CD4-positive, alpha-beta T cell treated with Interleukin-4 for 1 hour (primary cell): ENCODE measurements at regions not wholly inside any gene's neighbourhood (a gene's known extent, or its start where the extent isn't known, plus 50 kb on each side); places are given as distances from the start of the nearest gene placed in this dataset.
"Not testable (repeated sequence)": the region's sequence is repeated elsewhere in the genome, so short reads cannot be mapped to it uniquely, and the experiment has no call there.

ENCODE experiments used
- DNase-seq, 2 donors: peaks; one replicate each; pipeline ENCODE4 v3.0.0-alpha.2; 2020 to 2022

GRCh38 chr3:144480416-144480919 lies 508.8 kb downstream of the DIPK2A start:
- no peak for DNase-seq

GRCh38 chr3:144482876-144483275 lies 511.3 kb downstream of the DIPK2A start:
- no peak for DNase-seq

DNA sequence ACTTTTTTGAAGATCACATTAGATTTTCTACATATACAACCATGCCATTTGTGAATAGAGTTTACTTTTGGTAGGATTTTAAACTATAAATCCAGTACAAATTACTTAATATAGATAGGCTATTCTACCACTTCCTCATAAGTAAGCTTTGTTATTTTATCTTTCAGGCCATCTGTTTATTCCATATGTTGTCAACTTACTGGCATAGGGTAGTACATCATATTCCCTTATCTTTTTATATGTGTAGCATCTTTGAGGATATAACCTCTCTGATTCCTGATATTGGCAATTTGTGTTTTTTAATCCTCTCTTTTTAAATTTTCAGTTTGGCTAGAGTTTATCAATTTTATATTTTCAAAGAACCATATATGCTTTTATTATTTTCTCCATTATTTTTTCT lies 515.4 kb downstream of the DIPK2A start:
- DNase-seq = no peak

- no peak for DNase-seq
Measured at GRCh38 chr3:144488927-144489326, 517.3 kb downstream of the DIPK2A start.

GRCh38 chr3:144491333-144491732 lies 519.7 kb downstream of the DIPK2A start:
- DNase-seq = no peak

DNA sequence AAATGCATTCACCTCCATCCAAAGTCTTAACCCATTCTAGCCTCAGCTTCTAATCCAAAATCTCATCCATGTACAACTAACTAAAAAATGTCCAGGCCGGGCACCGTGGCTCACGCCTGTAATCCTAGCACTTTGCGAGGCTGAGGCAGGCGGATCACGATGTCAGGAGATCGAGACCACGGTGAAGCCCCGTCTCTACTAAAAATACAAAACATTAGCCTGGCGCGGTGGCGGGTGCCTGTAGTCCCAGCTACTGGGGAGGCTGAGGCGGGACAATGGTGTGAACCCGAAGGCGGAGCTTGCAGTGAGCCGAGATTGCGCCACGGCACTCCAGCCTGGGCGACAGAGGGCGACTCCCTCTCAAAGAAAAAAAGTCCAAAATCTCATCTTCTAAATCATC lies 523.0 kb downstream of the DIPK2A start:
- not testable (repeated sequence) for DNase-seq

GRCh38 chr3:144496141-144496835 lies 524.7 kb downstream of the DIPK2A start:
- DNase-seq = no peak

- DNase-seq = no peak
Measured at GRCh38 chr3:144497452-144497851, 525.8 kb downstream of the DIPK2A start.

DNA sequence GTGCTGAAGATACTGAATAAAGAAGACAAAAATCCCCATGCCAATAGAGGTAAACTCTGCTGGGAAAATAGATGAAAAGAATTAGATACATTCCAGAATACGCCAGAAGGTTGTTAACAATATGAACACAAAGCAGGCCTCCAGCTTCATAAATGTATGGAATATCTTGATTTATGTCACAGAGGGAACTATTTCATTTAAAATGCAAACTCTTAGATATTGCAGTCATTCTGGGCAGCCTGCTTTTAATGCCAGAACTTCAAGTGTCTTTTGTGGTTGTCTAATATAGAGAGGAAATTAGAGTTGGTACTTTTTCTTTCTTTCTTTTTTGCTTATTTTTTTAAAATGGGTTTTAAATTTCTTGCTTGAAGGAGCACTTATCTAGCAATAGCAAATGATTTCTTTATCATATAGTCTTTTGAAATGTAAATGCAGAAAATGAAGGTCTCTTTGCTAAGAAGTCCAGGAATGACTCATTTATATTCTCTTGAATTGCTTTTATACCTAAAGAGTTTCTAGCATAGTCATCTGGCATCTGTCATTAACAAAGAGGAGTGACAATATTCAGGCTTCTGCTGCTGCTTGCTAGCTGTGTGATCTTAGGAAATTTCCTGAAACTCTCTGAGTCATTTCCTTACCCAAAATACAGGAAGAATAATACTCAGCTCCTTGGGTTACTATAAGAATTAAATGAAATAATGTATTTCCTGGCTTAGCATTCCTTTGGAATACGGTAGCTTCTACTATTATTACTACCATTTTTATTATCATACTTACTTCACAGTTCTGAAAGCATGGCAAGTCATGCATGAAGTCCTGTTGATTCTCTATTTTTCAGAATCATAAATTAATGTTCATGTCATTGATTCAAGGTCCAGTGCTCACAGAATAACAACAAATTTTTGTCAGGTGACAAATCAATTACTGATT lies 527.6 kb downstream of the DIPK2A start:
- DNase-seq = no peak

- no peak for DNase-seq
Measured at GRCh38 chr3:144501467-144501866, 529.8 kb downstream of the DIPK2A start.

- no peak for DNase-seq
Measured at GRCh38 chr3:144502402-144502801, 530.8 kb downstream of the DIPK2A start.

- not testable (repeated sequence) for DNase-seq
Measured at GRCh38 chr3:144506375-144506774, 534.8 kb downstream of the DIPK2A start.

DNA sequence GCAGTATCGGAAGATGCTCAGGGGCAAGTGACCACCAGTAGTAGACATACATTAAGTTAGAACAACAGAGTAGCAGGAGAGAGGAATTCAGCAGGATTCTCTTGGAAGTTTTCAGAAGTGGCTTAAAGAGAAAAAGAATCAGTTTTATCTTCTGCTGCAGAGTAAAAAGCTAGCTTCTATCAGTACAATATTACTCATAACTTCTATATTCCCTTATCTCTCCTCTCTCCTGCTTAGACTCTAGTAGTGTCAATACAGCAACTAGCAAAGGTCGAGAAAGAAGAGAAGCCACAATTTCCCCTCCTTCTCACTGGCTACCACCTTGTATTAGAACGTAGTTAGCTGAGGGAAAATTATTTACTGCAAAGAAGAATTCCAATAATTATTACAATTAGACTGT lies 539.7 kb downstream of the DIPK2A start:
- no peak for DNase-seq

DNA sequence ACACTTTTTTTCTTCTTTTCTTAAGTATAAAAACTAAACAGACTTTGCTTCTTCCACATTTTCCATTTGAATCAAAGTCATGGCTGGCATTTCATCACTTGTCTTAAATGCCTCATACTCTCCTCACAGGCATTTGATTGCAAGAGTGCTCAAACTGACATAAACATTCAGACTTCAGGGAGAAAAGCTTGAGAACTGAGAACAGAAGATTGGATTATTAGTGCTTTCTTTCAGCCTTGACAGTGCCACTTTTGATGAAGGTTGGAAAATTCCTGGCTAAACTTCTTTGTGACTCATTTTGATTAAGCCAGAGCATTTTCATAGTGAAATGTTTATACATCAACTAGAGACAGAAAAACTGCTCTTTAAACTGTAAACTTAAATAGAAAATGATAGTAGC lies 544.4 kb downstream of the DIPK2A start:
- DNase-seq = no peak

DNA sequence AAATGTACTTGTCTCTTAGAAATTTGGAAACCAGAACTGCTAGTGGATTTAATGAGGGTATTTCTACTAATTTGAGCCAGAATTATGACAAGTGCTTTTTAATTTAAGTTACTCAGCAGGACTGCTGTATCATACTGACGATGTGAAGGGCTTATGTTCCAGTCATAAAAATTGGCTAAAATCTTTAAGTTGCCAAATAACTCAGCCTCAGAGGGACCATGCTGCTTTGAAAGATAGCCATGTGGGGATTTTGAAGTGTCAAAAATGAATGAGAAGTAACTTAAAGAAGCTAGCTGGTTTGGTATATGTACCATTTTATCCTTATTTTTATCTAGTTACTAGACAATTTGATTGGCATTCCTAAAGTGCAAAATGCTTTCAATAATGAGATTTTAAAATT lies 545.0 kb downstream of the DIPK2A start:
- no peak for DNase-seq

GRCh38 chr3:144521131-144521530 lies 549.5 kb downstream of the DIPK2A start:
- no peak for DNase-seq

DNA sequence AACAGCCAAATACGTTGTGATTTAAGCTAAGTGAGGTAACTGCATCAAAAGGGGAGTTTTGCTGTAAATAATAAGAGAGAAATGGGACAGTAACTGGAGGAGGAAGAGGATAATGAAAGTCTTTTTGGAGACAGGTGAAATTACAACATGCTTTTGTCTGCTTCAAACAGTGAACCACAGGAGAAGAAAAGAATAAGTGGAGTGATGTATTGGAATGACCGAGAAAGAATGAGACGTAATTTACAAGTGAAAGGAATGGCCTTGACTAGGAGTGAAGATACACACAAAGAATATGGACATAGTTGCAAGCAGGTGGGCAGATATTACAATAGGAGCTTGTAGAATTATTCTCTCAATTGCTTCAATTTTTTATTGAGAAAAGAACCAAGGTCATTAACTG lies 550.8 kb downstream of the DIPK2A start:
- no peak for DNase-seq

DNA sequence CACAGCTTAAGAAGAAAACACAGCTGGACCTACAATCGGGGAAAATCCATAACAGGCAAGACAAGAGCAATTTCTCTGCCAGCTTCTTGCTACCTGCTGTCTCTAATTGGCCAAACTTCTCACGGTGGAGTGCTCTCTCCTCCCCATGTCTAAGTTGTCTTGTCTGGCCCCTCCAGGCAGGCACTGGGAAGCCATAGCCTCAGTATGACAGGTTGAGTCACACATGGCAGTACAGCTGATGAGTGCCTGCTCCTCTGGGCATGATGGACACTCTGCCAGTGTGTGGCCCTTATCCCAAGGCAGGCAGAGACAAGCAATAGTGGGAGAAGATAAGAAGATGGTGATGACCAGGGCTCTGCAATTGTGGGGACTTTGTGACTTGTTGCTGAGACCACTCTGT lies 551.8 kb downstream of the DIPK2A start:
- DNase-seq = no peak

DNA sequence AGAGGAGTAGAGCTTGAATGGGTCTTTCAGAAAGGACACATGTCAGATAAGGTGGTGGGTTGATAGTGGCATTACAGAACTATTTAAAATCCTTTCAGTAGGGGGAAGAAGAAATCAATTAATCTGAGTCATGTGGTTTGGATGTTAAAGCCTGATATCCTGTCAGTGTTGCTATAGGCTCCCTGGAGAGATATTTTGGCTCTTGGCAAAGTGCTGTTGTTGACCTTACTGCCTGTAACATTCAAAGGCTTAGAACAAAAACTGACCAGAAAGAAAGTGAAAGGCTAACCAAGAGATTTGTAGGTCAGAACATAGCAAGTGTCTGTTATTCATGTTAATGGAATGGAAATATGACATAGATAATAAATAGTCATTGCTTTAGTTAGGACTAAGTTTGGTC lies 552.9 kb downstream of the DIPK2A start:
- no peak for DNase-seq

DNA sequence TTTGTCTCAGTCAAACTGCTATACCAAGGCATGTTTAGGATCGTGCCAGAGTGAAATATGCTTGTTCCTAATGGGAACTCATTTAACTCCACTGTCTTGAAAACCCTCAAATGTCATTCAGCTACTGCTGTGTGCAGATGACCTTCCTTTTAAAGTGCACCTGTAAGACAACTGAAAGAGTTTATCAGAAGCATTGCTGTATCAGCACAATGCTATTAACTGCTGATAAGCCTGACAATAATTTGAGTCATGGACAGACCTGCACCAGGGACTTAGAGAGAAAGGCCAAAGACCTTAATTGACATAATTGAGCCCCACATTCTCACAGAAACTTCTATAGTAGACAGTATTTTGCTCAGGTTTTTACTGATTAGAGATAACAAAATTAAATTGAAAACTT lies 557.9 kb downstream of the DIPK2A start:
- no peak for DNase-seq

DNA sequence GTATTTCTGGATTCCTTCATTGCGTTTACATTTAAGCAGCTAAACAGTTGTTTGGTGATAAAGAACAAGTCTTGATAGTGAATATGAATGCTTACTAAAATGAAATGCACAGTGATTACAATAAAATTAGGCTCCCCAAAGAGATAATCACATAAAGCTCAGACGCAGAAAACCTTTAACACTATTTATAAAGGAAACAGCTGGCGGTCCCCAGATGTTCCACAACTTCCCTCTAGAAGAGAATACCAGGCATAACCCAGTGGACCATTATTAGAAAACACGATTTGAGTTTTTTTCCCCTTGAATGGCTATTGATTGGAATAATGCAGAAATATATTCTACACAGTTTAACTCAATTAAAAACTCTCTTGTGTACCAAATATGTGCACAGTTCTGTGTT lies 573.2 kb downstream of the DIPK2A start:
- DNase-seq = no peak

DNA sequence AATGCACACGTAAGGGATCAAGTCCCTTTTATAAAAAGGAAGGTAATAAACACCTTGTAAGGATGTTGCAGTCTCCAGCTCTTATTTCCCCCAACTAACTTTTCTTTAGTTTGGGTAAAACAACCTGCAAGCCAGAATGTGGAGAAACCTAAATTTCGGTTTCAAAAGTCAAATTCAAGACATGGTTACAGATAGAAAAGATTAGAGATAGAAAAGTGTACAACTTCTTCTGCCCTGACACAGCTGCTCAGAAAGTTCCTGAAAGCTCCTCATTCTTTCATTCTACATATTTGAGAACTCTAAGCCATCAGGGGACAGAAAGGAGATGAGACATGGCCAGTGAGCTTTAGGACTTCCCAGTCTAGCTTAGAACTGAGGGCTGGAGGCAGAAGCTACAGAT lies 574.9 kb downstream of the DIPK2A start:
- no peak for DNase-seq

GRCh38 chr3:144548346-144548745 lies 576.7 kb downstream of the DIPK2A start:
- DNase-seq = no peak

DNA sequence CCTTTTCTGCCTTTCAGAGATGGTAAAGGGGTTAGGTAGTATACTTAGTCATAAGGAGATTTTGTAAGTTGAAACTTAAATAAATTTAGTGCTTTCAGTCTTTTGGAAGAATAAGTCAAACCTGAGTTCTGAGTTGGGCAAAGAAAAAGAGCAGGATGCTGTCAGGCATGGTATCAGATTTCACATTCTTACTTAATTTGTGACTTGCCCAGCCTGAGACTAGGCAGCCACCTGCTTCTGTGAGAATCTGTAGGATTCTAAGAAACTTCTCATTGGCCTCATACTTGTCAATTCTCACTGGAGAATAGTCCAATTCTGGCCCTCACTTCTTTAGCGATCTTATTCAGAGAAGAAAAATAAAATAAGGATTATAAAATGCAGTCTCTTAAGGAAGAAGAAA lies 577.5 kb downstream of the DIPK2A start:
- no peak for DNase-seq
